HTR-8/SVneo (cell line): ENCODE measurements at regions not wholly inside any gene's neighbourhood (a gene's known extent, or its start where the extent isn't known, plus 50 kb on each side); places are given as distances from the start of the nearest gene placed in this dataset.
A peak's percentile ranks its signal among the peaks of the same experiment; 100 is the strongest.

Experiments used
- DNase-seq: peaks from one replicate; pipeline ENCODE4 v3.0.0; 2011; ENCODE audit warnings: low spot score, mixed read lengths; ENCODE audit not compliant: insufficient read length
- FAIRE-seq: peaks from 2 replicates; lab custom pipeline; 2011; peaks lifted over from hg19 to GRCh38; lab: Jason Lieb, UNC

- FAIRE-seq, result no peak
- DNase-seq, result no peak
Measured at GRCh38 chr2:2939078-2939795, 438.4 kb downstream of the EIPR1 start.

GRCh38 chr2:2938481-2938880, 439.1 kb downstream of the EIPR1 start:
- no peak for FAIRE-seq

GRCh38 chr2:2935445-2936149, 442.0 kb downstream of the EIPR1 start:
- FAIRE-seq (no peak), DNase-seq (no peak)

More at GRCh38 chr2:2938481-2938880, 439.1 kb downstream of the EIPR1 start:
- no peak for DNase-seq

- FAIRE-seq (no peak), DNase-seq (no peak)
Measured at GRCh38 chr2:2933426-2933825, 444.2 kb downstream of the EIPR1 start.

GRCh38 chr2:2932692-2933305, 444.8 kb downstream of the EIPR1 start:
- FAIRE-seq (peak; percentile 77), DNase-seq (no peak)

- FAIRE-seq, result no peak
- DNase-seq, result no peak
Measured at GRCh38 chr2:2932189-2932588, 445.4 kb downstream of the EIPR1 start.

GRCh38 chr2:2931318-2932075, 446.1 kb downstream of the EIPR1 start:
- DNase-seq, result no peak
- FAIRE-seq, result no peak

GRCh38 chr2:2930841-2931240, 446.8 kb downstream of the EIPR1 start:
- FAIRE-seq, result no peak
- no peak for DNase-seq

- DNase-seq (no peak), FAIRE-seq (no peak)
Measured at GRCh38 chr2:2926858-2927175, 450.8 kb downstream of the EIPR1 start.

GRCh38 chr2:2926009-2926857, 451.4 kb downstream of the EIPR1 start:
- FAIRE-seq (no peak), DNase-seq (no peak)

GRCh38 chr2:2922156-2922555, 455.5 kb downstream of the EIPR1 start:
- no peak for DNase-seq
- no peak for FAIRE-seq

GRCh38 chr2:2921011-2921720, 456.5 kb downstream of the EIPR1 start:
- DNase-seq (no peak), FAIRE-seq (no peak)

GRCh38 chr2:2919574-2920365, 457.8 kb downstream of the EIPR1 start:
- DNase-seq, result no peak

GRCh38 chr2:2919026-2919425, 458.6 kb downstream of the EIPR1 start:
- DNase-seq, result no peak
- no peak for FAIRE-seq

More at GRCh38 chr2:2919574-2920365, 457.8 kb downstream of the EIPR1 start:
- FAIRE-seq, result no peak

GRCh38 chr2:2916621-2917020, 461.0 kb downstream of the EIPR1 start:
- DNase-seq (no peak), FAIRE-seq (no peak)

GRCh38 chr2:2914252-2914651, 463.4 kb downstream of the EIPR1 start:
- DNase-seq, result no peak
- FAIRE-seq, result no peak

GRCh38 chr2:2913601-2914120, 464.0 kb downstream of the EIPR1 start:
- DNase-seq, result no peak
- no peak for FAIRE-seq

GRCh38 chr2:2912731-2913130, 464.9 kb downstream of the EIPR1 start:
- FAIRE-seq (no peak), DNase-seq (no peak)
